Myocyte (in vitro differentiated cells): ENCODE measurements at regions not wholly inside any gene's neighbourhood (a gene's known extent, or its start where the extent isn't known, plus 50 kb on each side); places are given as distances from the start of the nearest gene placed in this dataset.
A peak's percentile ranks its signal among the peaks of the same experiment; 100 is the strongest.
"Not testable (repeated sequence)": the region's sequence is repeated elsewhere in the genome, so short reads cannot be mapped to it uniquely, and the experiment has no call there.

Source experiments
- DNase-seq: peaks from one replicate; pipeline ENCODE4 v3.0.0-alpha.2; 2012; ENCODE audit warnings: low read depth

DNA sequence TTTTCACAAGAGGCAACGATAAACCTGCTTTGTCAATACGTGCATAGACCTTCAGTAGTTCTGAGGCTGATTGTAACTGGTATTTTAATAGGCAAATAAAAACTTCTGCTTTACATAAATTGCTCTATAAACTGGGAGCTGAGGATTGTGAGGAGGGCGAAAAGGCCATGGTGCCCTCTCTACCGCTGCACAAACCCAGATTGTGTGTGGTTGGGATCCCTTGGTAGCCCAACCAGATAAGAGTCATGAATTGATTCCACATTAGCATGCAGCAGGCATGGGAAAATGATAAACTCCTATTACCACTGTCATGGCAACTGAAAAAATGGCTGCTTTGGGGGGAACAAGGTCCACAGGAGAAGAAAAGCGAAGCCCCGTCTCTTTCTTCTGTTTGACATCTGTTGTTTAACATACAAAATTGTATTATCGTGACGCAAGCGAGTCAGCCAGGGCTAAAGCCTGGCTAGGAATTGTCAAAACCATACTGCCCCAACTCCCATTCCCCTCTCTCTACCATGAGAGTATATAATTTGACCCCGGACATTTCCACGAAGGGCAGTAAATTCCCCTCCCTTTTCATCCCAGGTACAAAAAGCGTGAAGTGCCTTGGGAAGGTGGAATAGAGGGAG lies 157.8 kb upstream of the SALL4 start:
- no peak for DNase-seq

DNA sequence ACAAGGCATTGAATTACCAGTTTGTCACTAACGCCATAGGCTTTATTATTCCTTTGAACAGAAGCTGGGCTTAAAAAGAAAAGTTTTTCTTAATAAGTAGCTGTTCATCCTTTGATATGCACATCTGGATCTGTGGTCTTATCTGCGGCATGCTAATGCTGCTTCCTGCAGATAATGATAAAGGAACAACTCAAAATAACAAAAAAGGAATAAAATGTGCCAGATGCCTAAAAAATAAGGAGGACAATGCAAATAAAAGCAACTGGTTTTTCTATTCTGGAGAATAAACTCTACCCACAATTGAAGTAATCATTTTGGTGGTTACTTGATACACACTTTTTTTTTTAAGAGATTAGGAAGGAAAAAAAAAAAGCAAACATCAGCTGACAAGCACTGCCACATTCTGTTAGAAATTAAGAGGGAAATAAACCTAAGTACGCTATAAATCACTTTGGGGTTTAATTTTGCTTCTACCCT lies 156.8 kb upstream of the SALL4 start:
- DNase-seq, result no peak

DNA sequence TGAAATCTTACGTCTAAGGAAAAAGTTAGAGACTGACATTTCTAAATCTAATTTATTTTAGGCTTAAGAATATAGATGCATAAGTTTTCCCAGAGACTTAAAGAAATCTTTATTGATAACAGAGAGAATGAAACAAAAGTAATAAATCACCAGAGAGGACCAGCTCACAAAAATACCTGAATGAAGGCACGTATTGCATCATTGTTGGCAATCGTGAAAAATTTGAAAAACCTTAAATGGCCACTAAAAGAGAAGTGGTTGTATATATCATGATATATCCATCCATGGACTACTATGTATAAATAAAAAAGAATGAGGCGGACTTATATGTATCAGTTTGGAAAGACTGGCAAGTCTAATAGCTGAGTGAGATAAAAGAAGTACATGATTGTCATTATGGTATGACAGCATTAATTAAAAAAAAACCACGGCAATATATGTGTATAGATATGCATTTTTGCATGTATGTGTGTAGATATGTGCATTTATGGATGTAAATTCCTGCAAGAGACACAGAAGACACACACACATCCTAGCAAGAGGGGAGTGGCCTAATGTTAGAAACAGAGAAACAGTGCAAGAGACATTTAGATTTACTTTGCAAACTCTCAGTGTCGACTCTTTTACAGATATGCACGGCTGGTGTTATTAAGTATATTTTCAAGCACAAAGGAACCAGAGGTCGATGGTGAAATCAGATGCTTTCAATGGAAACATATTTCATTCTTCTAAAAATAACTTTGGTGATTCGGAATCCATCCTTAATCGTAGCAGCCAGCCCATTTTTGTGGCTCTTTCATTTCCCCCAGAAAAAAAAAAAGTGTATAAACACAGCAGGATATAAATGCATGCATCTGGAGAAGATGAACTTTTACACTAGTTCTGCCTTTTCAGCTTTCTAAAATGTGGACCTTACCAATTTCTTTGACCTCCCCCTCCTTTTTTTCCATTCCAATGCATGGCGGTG lies 156.1 kb upstream of the SALL4 start:
- DNase-seq, result no peak

DNA sequence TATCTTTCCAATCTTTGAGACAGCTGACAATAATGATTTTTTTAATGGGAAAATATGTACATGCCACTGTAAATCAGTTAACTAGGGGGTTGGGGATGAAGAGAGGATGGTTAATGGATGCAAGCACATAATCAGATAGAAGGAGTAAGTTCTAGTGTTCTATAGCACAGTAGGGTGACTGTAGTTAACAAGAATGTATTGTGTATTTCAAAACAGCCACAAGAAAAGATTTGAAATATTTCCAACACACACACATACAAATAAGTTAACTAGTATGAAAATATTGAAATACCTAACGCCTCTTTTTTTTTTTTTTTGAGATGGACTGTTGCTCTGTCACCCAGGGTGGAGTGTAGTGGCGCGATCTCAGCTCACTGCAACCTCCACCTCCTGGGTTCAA lies 153.4 kb upstream of the SALL4 start:
- DNase-seq, result no peak

DNA sequence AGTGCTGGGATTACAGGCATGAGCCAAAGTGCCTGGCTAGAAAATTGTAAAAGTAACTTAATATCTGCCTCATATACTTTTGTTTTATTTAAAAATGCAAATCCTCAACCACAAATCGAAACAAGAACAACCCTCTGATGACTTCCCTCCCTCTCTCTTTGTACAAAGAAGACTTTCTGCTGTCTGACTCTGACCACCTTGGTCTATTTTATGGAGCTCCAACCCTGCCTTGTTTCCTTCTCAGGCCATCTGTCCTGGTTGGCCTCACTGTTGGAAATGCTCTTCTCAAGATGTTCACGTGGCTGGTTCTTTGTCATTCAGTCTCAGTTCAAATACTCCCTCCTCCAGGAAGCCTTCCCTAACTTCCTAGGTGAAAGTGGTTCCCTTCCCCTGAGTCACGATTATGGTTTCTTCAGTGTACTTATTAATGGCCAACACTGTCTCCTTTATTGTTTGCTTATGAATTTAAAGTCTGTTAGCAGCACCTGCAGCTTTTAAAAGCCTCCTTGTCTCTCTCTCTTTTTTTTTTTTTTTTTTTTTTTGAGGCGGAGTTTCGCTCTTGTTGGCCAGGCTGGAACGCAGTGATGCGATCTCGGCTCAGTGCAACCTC lies 151.5 kb upstream of the SALL4 start:
- no peak for DNase-seq

DNA sequence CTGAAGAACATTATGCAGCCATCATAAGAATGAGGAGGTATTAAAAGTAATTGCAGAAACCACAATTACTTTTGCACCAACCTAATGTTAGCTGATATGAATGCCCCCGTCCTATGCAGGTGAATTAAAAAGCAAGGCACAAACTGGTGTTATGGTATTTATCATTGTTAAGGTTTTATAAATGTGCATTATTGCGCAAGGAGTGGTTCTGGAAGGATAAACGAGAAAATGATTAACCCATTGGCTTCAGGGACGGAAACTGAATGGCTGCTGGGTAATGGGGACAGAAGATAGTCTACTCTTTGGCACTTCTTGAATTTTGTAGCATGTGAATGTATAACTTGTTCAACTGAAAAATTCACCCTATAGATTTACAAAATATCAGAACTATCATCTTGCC lies 148.6 kb upstream of the SALL4 start:
- no peak for DNase-seq

DNA sequence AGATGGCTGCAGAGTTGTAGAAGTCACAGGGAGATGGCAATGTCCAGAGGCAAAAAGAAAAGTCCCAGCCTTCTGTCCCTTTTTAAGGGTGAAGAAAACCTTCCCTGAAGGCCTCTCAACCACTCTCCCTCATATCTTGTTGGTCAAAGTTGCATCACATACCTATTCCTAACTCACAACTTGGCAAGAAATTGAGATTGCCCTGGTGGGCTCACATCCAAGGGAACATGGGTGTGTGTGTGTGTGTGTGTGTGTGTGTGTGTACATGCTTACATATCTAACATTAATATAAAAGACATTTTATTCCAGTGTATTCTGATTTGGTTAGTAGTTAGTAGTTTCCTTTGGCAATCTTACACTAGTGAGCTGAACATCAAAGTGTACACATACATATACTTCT lies 144.3 kb upstream of the SALL4 start:
- no peak for DNase-seq

DNA sequence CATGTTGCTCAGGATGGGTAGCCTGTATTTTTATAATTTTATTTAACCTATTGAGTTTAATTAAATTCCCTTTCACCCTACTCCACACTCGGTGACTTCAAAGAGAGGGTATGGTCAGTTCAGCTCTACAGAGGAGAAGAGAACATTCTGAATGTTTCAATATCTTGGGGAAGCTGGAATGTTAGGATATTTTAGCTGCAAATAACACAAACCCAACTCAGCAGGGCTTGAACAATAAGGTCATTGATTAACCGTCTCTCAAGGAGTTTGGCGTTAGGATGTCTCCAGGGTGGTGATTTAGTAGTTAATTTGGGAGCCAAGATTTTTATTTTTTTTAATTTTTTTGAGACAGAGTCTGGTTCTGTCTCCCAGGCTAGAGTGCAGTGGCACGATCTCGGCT lies 143.6 kb upstream of the SALL4 start:
- DNase-seq, result no peak

DNA sequence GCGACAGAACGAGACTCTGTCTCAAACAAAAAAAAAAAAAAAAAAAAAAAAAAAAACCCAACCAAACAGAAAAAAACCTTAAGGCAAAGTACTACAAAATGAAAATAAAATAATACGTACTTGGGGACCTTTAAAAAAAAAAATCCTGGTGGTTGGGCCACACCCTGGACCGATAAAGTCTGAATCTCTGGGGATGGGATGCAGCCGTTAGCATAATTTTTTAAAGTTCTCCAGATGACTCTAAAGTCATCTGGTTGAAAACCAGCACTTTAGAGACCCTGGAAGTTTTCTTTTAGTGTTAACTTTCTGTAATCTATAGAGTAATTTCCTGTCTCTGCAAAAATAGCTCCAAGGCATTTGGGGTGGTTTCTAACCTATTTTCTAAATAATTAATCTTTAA lies 142.9 kb upstream of the SALL4 start:
- no peak for DNase-seq

DNA sequence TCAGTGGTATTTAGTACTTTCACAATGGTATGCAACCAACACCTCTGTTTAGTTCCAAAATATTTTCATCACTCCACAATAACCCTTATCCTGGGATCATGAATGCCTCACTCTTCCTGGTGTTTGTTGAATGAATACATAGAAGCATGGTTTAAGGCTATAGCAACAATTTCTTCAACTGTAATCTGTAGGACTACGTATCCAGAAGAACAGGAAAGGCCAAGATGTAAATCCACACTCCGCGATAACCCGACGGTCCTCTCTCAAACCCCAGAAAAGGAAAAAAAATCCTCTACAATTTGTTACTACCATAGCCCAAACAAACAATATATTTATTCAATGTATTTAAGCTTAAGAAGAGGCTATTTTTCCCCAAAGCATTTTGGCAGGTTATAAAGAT lies 141.4 kb upstream of the SALL4 start:
- no peak for DNase-seq

DNA sequence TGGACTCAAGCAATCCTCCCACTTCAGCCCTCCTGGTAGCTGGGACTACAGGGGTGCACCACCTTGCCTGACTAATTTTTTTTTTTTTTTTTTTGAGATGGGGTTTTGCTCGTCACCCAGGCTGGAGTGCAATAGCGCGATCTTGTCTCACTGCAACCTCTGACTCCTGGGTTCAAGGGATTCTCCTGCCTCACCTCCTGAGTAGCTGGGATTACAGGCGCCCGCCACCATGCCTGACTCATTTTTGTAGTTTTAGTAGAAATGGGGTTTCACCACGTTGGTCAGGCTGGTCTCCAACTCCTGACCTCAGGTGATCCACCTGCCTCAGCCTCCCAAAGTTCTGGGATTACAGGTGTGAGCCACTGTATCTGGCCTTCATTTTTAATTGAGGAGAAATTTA lies 141.0 kb upstream of the SALL4 start:
- DNase-seq, result not testable (repeated sequence)

DNA sequence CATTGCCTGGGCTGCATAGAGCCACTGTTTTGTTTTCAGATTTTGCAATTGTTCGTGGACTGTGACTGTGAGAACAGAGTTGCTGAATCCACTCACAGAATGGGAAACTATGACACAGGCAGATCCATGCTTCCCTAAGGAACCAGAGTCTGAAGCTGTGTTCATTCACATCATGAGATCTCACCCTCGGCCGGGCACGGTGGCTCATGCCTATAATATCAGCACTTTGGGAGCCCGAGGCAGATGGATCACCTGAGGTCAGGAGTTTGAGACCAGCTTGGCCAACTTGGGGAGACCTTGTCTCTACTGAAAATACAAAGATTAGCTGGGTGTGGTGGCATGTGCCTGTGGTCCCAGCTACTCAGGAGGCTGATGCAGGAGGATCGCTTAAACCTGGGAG lies 139.2 kb upstream of the SALL4 start:
- DNase-seq, result no peak

DNA sequence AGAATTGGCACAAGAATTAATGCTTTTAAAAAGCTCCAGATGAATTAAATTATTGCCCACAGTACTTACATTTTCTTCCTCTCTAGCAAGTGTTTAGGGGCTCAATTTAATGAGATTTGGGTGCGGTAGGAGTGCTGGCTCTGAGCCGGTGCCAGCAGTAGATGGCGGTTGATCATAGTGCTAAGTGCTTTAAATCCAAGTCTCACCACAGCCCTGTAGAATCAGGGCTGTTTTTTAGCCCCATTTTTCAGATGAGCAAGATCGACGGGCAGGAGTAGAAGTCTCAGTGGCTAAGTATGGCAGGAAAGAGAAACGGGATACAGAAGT lies 136.9 kb upstream of the SALL4 start:
- no peak for DNase-seq

DNA sequence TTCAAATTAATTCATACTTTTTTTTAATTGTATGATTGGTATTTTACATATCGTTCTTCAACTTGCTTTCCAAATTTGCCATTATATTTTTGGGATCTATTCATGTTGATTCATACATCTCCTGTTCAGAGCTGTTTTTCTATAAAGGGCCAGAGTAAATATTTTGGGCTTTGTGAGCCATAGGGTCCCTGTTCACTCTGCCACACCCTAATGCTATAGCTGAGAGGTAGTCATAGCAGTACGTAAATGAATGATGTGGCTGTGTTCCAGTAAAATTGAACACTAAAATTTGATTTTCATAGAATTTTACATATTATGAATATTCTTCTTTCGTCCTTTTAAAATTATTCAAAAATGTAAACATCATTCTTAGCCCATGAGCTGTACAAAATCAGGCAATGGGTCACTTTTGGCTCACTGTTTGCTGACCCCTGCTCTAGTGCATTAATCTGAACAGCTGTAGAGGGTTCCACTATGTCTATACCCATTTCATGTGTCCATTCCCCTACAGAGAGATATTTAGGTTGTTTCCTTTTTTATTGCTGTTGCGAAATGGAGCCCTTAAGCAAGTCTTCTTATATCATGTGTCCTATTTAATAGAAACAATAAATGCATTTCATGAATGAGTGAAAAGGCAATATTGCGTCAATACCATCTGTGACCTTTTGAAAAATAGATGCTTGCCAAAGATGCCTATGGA lies 136.4 kb upstream of the SALL4 start:
- DNase-seq, result no peak

DNA sequence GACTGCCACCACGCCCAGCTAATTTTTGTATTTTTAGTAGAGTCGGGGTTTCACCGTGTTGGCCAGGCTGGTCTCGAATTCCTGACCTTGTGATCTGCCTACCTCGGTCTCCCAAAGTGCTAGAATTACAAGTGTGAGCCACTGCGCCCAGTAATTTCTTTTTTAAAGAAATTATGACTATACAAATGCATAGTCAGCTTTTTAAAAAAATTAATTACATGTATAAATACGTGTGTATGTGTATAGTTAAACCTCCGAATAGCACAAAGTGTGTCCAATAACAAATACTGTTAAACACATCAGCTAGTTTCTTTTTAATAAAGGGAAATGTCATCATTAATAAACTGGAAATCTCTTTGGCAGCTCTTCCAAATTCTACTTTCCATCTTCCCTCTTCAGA lies 135.5 kb upstream of the SALL4 start:
- no peak for DNase-seq

DNA sequence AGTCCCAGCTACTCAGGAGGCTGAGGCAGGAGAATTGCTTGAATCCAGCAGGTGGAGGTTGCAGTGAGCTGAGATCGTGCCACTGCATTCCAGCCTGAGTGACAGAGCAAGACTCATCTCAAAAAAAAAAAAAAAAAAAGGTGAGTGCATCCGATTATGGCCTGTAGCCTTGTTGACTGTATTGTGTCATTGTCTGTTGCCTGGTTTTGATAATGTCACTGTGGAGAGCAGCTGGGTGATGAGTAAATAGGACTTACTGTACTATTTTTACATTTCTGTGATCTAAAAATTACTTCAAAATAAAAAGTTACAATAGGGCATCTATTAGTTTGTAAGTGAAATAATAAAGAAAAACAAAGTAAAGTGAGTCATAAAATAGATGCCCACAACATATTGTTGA lies 134.1 kb upstream of the SALL4 start:
- DNase-seq, result peak; percentile 30

DNA sequence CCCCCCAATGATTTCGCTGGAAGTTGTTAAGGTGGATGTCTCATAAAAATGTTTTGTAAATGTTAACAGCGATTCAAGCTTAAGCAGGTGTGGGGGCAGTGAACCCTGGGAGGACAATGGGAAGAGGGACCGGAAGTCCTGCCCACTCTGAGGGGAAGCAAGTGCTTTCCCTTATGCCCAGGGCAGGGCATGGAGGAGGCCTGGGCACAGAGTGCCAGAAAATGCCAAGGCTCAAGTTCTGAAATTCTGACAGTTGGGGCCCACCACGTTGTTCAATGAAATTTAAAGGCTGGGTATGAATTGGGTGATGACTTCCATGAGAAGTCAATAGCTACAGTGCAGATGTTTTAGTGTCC lies 132.7 kb upstream of the SALL4 start:
- DNase-seq, result no peak

DNA sequence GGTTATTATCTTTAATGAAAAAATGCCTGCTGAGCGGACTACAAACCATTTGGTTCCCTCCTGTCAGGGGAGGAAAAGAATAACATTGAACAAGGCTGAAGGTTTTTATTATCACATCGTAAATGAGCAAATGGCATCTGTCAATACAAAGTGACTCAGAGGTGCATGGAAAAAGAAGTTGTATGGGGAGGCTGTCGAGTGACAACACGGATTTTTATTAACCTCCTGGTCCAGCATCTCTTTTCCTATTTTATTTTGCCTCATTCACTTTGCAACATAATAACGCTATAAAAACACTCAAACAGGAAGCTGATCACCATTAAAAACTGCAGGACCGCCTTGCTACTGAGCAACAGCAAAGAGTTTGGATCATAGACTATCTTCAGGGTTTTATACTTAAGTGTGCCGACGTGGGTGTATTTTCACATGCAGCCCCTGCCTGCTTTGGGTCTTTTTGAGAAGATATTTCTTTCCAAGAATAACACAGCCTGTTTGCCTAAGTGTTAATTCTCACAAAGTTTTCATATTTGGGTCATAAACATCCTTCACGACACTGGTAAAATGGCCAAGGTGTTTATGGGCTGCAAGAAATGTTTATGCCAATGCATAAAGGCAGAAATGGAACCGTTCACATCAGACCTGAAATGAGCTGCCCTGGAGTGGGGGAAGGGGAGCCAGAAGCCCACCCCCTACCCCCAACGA lies 132.1 kb upstream of the SALL4 start:
- no peak for DNase-seq

DNA sequence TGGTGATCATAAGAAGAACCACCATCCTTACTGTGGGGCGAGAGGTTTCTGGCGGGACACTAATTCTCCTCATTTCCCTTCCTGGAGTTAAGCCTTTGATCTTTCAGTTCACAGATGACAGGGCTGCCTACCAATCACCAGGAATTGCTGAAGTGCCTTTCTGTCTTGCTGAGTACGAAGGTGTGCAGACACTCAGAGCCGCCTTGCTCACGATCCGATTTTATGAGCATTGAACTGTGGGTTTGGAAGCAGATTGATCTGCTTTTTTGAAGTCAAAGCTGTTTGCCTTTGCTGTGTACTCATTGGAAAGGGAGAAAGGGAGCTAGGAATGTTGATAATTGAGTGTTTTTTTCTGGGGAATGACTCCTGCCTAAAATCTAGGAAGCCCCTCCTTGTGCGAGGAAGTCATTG lies 129.1 kb upstream of the SALL4 start:
- DNase-seq, result no peak

DNA sequence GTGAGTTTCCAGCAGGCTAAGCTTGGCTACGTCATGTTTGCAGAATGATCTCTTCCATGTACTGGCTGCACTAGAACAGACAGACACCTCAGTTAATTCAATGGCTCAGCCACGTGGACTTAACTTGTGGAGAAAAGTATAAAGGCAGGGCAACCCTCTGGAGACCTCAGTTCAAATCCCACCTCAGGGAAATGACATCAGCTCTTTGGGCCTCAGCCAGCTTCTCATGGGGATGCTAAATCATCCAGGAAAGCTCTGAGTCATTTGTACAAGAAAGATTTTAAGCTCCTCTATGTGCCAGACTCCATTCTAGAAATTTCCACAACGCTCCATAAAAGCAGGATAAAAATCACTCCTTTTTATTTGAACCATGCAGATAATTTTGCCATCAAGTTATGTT lies 128.5 kb upstream of the SALL4 start:
- peak; percentile 59 for DNase-seq

DNA sequence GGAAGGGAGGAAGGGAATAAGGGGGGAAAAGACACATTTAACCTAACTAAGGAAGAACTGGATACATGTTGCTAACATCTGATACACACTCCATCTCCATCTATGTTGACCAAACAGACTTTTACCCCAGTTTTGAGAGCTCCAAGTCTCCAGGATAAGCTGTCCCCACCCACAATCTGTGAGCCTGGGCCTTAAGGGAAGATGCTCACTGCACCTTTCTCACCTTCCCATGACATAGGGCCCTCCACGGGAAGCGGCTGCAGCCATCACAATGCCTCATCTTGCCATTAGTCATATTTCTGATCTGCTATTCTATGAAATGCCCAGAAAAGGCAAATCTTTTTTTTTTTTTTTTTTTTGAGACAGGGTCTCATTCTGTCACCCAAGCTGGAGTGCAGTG lies 126.6 kb upstream of the SALL4 start:
- no peak for DNase-seq
